HepG2 (cell line): ENCODE measurements at regions not wholly inside any gene's neighbourhood (a gene's known extent, or its start where the extent isn't known, plus 50 kb on each side); places are given as distances from the start of the nearest gene placed in this dataset.

Experiments
- ATAC-seq: fragments of 200-7000 bp; cut with Tn5 transposase; 3 replicates; pipeline ENCODE4 v1.9.1; 2020; ENCODE audit warnings: mild to moderate bottlenecking, moderate library complexity
- BruUV-seq: library from RNA; stranded (reverse); fragments of 400-500 nt; replicated peaks from 2 replicates; lab custom pipeline; 2021; lab: Mats Ljungman, UMichigan
- CTCF ChIA-PET: fragments of 300-600 bp; formaldehyde crosslinking; extraction: SDS; loops from one replicate; lab custom pipeline; 2021; ENCODE audit warnings: low total read pairs, inconsistent platforms, low intra/inter-chr PET ratio; lab: Yijun Ruan, JAX
- POLR2A ChIA-PET: fragments of 350-600 bp; sonication (Branson Sonifier 250); formaldehyde crosslinking; loops from one replicate; lab custom pipeline; 2020; ENCODE audit warnings: antibody characterized with exemption, inconsistent platforms; lab: Yijun Ruan, JAX
- DNase-seq: peaks from one replicate; pipeline ENCODE4 v3.0.0-alpha.2; 2015; ENCODE audit warnings: low spot score
- FAIRE-seq: peaks from 3 replicates; lab custom pipeline; 2011; peaks lifted over from hg19 to GRCh38; lab: Jason Lieb, UNC
- H2AFZ ChIP-seq: one replicate; pipeline ENCODE4 v1.6.1; 2011; ENCODE audit warnings: low read length, inconsistent platforms
- H3K27ac ChIP-seq: fragments of 300-600 bp; 3 replicates; pipeline ENCODE4 v1.8.0; 2011; ENCODE audit warnings: mixed run types, mild to moderate bottlenecking, mixed read lengths, low read length, inconsistent platforms; ENCODE audit not compliant: insufficient read depth; ENCODE audit errors: extremely low read length
- H3K27me3 ChIP-seq, 2 experiments: fragments of 200-600 bp in 1 of 2; 2 replicates in 1 of 2; 3 replicates in 1 of 2; pipeline versions ENCODE4 v1.6.0 to v1.8.0; 2011; ENCODE audit warnings: low read length in 2 of 2, mild to moderate bottlenecking in 2 of 2, moderate library complexity in 2 of 2, inconsistent platforms in 1 of 2; ENCODE audit not compliant: insufficient read depth in 2 of 2, control insufficient read depth in 1 of 2
- H3K36me3 ChIP-seq, 2 experiments: fragments of 200-600 bp in 1 of 2; replicated peaks in 1 of 2; 2 replicates in 1 of 2; 3 replicates in 1 of 2; pipeline versions ENCODE4 v1.5.1 to v1.8.0; 2011; ENCODE audit warnings: low read length in 2 of 2, inconsistent platforms in 1 of 2; ENCODE audit not compliant: insufficient read depth in 2 of 2, control insufficient read depth in 1 of 2
- H3K4me1 ChIP-seq: 2 replicates; pipeline ENCODE4 v1.5.1; 2012; ENCODE audit warnings: low read length, inconsistent platforms; ENCODE audit not compliant: insufficient read depth
- H3K4me2 ChIP-seq: 2 replicates; pipeline ENCODE4 v1.6.0; 2011; ENCODE audit warnings: low read depth, low read length, inconsistent platforms
- H3K4me3 ChIP-seq, 3 experiments: fragments of 200-600 bp in 1 of 3; sonication (generic), shearing (Covaris generic) in 1 of 3; replicated peaks in 1 of 3; 2 replicates each; pipeline ENCODE4 v1.5.1; 2011 to 2016; ENCODE audit warnings: low read length in 3 of 3, inconsistent platforms in 2 of 3, low read depth in 2 of 3, mild to moderate bottlenecking in 2 of 3, control low read depth in 1 of 3, mixed read lengths in 1 of 3; ENCODE audit not compliant: insufficient read depth in 1 of 3
- H3K79me2 ChIP-seq: one replicate; pipeline ENCODE4 v1.6.1; 2011; ENCODE audit warnings: low read length, inconsistent platforms; ENCODE audit not compliant: insufficient read depth
- H3K9ac ChIP-seq: 2 replicates; pipeline ENCODE4 v1.6.0; 2011; ENCODE audit warnings: mild to moderate bottlenecking, low read depth, low read length, inconsistent platforms; ENCODE audit not compliant: insufficient read depth
- H3K9me3 ChIP-seq: 2 replicates; pipeline ENCODE4 v1.5.1; 2012; ENCODE audit warnings: mild to moderate bottlenecking, low read length
- H4K20me1 ChIP-seq: 2 replicates; pipeline ENCODE4 v1.6.0; 2011; ENCODE audit warnings: inconsistent platforms, mild to moderate bottlenecking, low read length, moderate library complexity; ENCODE audit not compliant: insufficient read depth
- ARID4A ChIP-seq: sonication (generic); formaldehyde crosslinking; IDR thresholded peaks from 2 replicates; pipeline ENCODE4 v1.5.0; 2020; ENCODE audit warnings: mild to moderate bottlenecking, missing genetic modification reagents, borderline replicate concordance
- ATF4 ChIP-seq, 2 experiments: fragments of 450-650 bp in 1 of 2; sonication (generic) in 1 of 2; formaldehyde crosslinking; IDR thresholded peaks; 2 replicates each; pipeline versions ENCODE4 v1.5.0 to v1.8.0; 2020 to 2022; ENCODE audit warnings: mild to moderate bottlenecking in 1 of 2, missing genetic modification reagents in 1 of 2
- KDM4B ChIP-seq: sonication (generic); formaldehyde crosslinking; IDR thresholded peaks from 2 replicates; pipeline ENCODE4 v1.4.0; 2020; ENCODE audit warnings: missing genetic modification reagents
- NCOA5 ChIP-seq: sonication (generic); formaldehyde crosslinking; IDR thresholded peaks from 2 replicates; pipeline ENCODE4 v1.4.0; 2020; ENCODE audit warnings: missing genetic modification reagents
- ZFP82 ChIP-seq: sonication (generic); formaldehyde crosslinking; IDR thresholded peaks from 2 replicates; pipeline ENCODE4 v1.5.1; 2020; ENCODE audit warnings: mild to moderate bottlenecking, missing genetic modification reagents, borderline replicate concordance
- ZNF251 ChIP-seq: sonication (generic); formaldehyde crosslinking; IDR thresholded peaks from 2 replicates; pipeline ENCODE4 v1.9.0; 2021; ENCODE audit warnings: mild to moderate bottlenecking, missing genetic modification reagents
- ZNF501 ChIP-seq: sonication (generic); formaldehyde crosslinking; IDR thresholded peaks from 2 replicates; pipeline ENCODE4 v1.5.1; 2020; ENCODE audit warnings: mild to moderate bottlenecking, moderate library complexity, missing genetic modification reagents
- ZNF597 ChIP-seq: sonication (generic); formaldehyde crosslinking; IDR thresholded peaks from 2 replicates; pipeline ENCODE4 v1.5.0; 2020; ENCODE audit warnings: missing genetic modification reagents
- ZSCAN22 ChIP-seq: sonication (generic); formaldehyde crosslinking; IDR thresholded peaks from 2 replicates; pipeline ENCODE4 v1.4.0; 2020; ENCODE audit warnings: mild to moderate bottlenecking, missing genetic modification reagents
- WGBS: methylation state at CpG from one replicate; pipeline ENCODE4 v1.1.6; 2017; ENCODE audit warnings: low lambda C conversion rate; 5-methylcytosine and 5-hydroxymethylcytosine counted together
- in situ Hi-C: cut with HindIII; loops from 2 replicates; pipeline ENCODE4 v1.10.0; 2017; ENCODE audit warnings: low pct_unique_long_range_greater_than_20kb; ENCODE audit not compliant: extremely low pct_ligation_motif_present
- intact Hi-C: fragments of 100-400 bp; cut with micrococcal nuclease; formaldehyde crosslinking; loops from one replicate; pipeline ENCODE4 v1.10.0; 2022; ENCODE audit not compliant: unreplicated experiment
- TF ChIP-seq, protein P1 (sequence below): sonication (generic); formaldehyde crosslinking; IDR thresholded peaks from 2 replicates; pipeline ENCODE4 v1.5.0; 2020; ENCODE audit warnings: missing genetic modification reagents, mild to moderate bottlenecking, borderline replicate concordance
- TF ChIP-seq, protein P2 (sequence below): sonication (generic); formaldehyde crosslinking; IDR thresholded peaks from 2 replicates; pipeline ENCODE4 v1.5.0; 2020; ENCODE audit warnings: mild to moderate bottlenecking, missing genetic modification reagents
- TF ChIP-seq, protein P3 (sequence below): sonication (generic); formaldehyde crosslinking; IDR thresholded peaks from 2 replicates; pipeline ENCODE4 v1.4.0; 2020; ENCODE audit warnings: missing genetic modification reagents

- ATAC-seq (no peak), DNase-seq (no peak), FAIRE-seq (no peak)
- no peak overlapping the region for H3K4me2 ChIP-seq
- intact Hi-C loops: no loop called here
- CTCF ChIA-PET: no interaction called here
- in situ Hi-C loops: no loop called here
- H3K36me3 ChIP-seq: no peaks in the 10 kb centered on the region
- TF ChIP-seq, protein P1, sequence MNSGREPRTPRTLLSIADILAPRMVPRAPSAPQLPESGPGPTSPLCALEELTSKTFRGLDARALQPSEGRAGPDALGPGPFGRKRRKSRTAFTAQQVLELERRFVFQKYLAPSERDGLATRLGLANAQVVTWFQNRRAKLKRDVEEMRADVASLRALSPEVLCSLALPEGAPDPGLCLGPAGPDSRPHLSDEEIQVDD (CRISPR knock-in tag): no peak
- TF ChIP-seq, protein P2, sequence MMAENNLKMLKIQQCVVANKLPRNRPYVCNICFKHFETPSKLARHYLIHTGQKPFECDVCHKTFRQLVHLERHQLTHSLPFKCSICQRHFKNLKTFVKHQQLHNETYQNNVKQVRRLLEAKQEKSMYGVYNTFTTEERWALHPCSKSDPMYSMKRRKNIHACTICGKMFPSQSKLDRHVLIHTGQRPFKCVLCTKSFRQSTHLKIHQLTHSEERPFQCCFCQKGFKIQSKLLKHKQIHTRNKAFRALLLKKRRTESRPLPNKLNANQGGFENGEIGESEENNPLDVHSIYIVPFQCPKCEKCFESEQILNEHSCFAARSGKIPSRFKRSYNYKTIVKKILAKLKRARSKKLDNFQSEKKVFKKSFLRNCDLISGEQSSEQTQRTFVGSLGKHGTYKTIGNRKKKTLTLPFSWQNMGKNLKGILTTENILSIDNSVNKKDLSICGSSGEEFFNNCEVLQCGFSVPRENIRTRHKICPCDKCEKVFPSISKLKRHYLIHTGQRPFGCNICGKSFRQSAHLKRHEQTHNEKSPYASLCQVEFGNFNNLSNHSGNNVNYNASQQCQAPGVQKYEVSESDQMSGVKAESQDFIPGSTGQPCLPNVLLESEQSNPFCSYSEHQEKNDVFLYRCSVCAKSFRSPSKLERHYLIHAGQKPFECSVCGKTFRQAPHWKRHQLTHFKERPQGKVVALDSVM (CRISPR knock-in tag): no peak
- TF ChIP-seq ZSCAN22 (CRISPR knock-in tag): no peak
- TF ChIP-seq ZFP82 (CRISPR knock-in tag): no peak
- no peak for TF ChIP-seq ATF4 (CRISPR knock-in tag; IDR thresholded peaks at IDR 0.05)
- TF ChIP-seq ZNF501: no peak
- no peak for TF ChIP-seq KDM4B (CRISPR knock-in tag)
- TF ChIP-seq ZNF251 (CRISPR knock-in tag): no peak
- TF ChIP-seq, protein P3, sequence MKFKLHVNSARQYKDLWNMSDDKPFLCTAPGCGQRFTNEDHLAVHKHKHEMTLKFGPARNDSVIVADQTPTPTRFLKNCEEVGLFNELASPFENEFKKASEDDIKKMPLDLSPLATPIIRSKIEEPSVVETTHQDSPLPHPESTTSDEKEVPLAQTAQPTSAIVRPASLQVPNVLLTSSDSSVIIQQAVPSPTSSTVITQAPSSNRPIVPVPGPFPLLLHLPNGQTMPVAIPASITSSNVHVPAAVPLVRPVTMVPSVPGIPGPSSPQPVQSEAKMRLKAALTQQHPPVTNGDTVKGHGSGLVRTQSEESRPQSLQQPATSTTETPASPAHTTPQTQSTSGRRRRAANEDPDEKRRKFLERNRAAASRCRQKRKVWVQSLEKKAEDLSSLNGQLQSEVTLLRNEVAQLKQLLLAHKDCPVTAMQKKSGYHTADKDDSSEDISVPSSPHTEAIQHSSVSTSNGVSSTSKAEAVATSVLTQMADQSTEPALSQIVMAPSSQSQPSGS (CRISPR knock-in tag): no peak
- TF ChIP-seq ZNF597 (CRISPR knock-in tag): no peak
- TF ChIP-seq ARID4A: no peak
- TF ChIP-seq NCOA5 (CRISPR knock-in tag): no peak
- POLR2A ChIA-PET: no interaction called here
- BruUV-seq: no TSS peak
- H3K27ac ChIP-seq: no peak overlapping the region
- H4K20me1 ChIP-seq: no peaks in the 10 kb centered on the region
- WGBS: 59% methylated on average over 6 of the region's 6 CpGs
- no peak overlapping the region for H3K4me3 ChIP-seq
- no peaks in the 10 kb centered on the region for H3K27me3 ChIP-seq
- 0 out of 2 replicates have a peak, but pooled peaks cover 4% of the 10 kb centered on the region for H3K4me1 ChIP-seq
- H3K9me3 ChIP-seq: no peaks in the 10 kb centered on the region
- no peaks in the 10 kb centered on the region for H3K79me2 ChIP-seq
- no peak overlapping the region for H2AFZ ChIP-seq
- H3K9ac ChIP-seq: no peak overlapping the region
Measured at GRCh38 chr2:203600286-203600685, 65.2 kb upstream of the RAPH1 start.
